A549 (cell line): ENCODE measurements at regions not wholly inside any gene's neighbourhood (a gene's known extent, or its start where the extent isn't known, plus 50 kb on each side); places are given as distances from the start of the nearest gene placed in this dataset.

Experiments used
- ATAC-seq, 2 experiments: fragments of 200-7000 bp in 1 of 2; fragments of >200 bp in 1 of 2; cut with Nextera tagmentation in 1 of 2; cut with Tn5 transposase in 1 of 2; 3 replicates each; pipeline versions ENCODE4 v1.8.0 to v1.9.1; 2018 to 2020; ENCODE audit warnings: mild to moderate bottlenecking in 1 of 2, moderate library complexity in 1 of 2
- CTCF ChIA-PET: fragments of 300-600 bp; sonication (Branson Sonifier 250); formaldehyde crosslinking; extraction: SDS; loops from one replicate; lab custom pipeline; 2021; ENCODE audit warnings: antibody characterized with exemption, inconsistent platforms; lab: Yijun Ruan, JAX
- POLR2A ChIA-PET: fragments of 350-600 bp; formaldehyde crosslinking; extraction: SDS; loops from one replicate; lab custom pipeline; 2021; ENCODE audit warnings: antibody characterized with exemption, inconsistent platforms; lab: Yijun Ruan, JAX
- DNase-seq, 2 experiments: peaks; one replicate each; pipeline versions ENCODE4 v3.0.0 to v3.0.0-alpha.2; 2011 to 2016; ENCODE audit warnings: low read depth in 1 of 2, low spot score in 1 of 2
- FAIRE-seq: peaks from 2 replicates; lab custom pipeline; 2011; peaks lifted over from hg19 to GRCh38; lab: Jason Lieb, UNC
- H3K27ac ChIP-seq, 2 experiments: fragments of >200 bp; sonication (Bioruptor Twin); formaldehyde crosslinking; 3 replicates each; pipeline ENCODE4 v1.5.1; 2016 to 2017
- H3K4me1 ChIP-seq: fragments of >200 bp; sonication (Bioruptor Twin); formaldehyde crosslinking; 3 replicates; pipeline ENCODE4 v1.6.1; 2016
- H3K4me2 ChIP-seq: fragments of >200 bp; sonication (Bioruptor Twin); formaldehyde crosslinking; 3 replicates; pipeline ENCODE4 v1.6.1; 2016
- H3K4me3 ChIP-seq: fragments of >200 bp; sonication (Bioruptor Twin); formaldehyde crosslinking; 3 replicates; pipeline ENCODE4 v1.5.1; 2016
- H3K9me3 ChIP-seq: fragments of >200 bp; sonication (Bioruptor Twin); formaldehyde crosslinking; 3 replicates; pipeline ENCODE4 v1.6.1; 2016
- CEBPB ChIP-seq, 2 experiments: fragments of >200 bp in 1 of 2; sonication (Bioruptor Twin) in 1 of 2; formaldehyde crosslinking in 1 of 2; IDR thresholded peaks; 2 replicates each; pipeline ENCODE4 v1.6.1; 2012 to 2016
- GATA3 ChIP-seq: IDR thresholded peaks from 2 replicates; pipeline ENCODE4 v1.6.1; 2012; ENCODE audit warnings: borderline replicate concordance
- HOXA7 ChIP-seq: fragments of 250-450 bp; sonication (Bioruptor Pico); IDR thresholded peaks from 2 replicates; pipeline ENCODE4 v1.5.0; 2020; ENCODE audit warnings: mild to moderate bottlenecking, moderate library complexity
- JUN ChIP-seq, 2 experiments: fragments of >200 bp; sonication (Bioruptor Twin); formaldehyde crosslinking; IDR thresholded peaks; 2 replicates in 1 of 2; 3 replicates in 1 of 2; pipeline ENCODE4 v1.6.1; 2016 to 2017
- JUNB ChIP-seq: fragments of >200 bp; sonication (Bioruptor Twin); formaldehyde crosslinking; IDR thresholded peaks from 2 replicates; pipeline ENCODE4 v1.6.1; 2016
- KDM1A ChIP-seq: fragments of 200-600 bp; sonication (generic); IDR thresholded peaks from 2 replicates; pipeline ENCODE4 v1.6.1; 2016; ENCODE audit warnings: low read depth, mild to moderate bottlenecking
- MAFK ChIP-seq: fragments of 450-650 bp; IDR thresholded peaks from 2 replicates; pipeline ENCODE4 v1.6.1; 2014; ENCODE audit not compliant: partially characterized antibody
- MYC ChIP-seq: IDR thresholded peaks from 2 replicates; pipeline ENCODE4 v1.6.1; 2012; ENCODE audit warnings: mild to moderate bottlenecking, inconsistent platforms, low read length, improper control_type of control experiment, borderline replicate concordance
- NFE2L2 ChIP-seq: fragments of 150-350 bp; conservative IDR thresholded peaks from 2 replicates; pipeline ENCODE4 v1.6.1; 2014; ENCODE audit warnings: low read length
- NR3C1 ChIP-seq: fragments of >200 bp; sonication (Bioruptor Twin); formaldehyde crosslinking; IDR thresholded peaks from 3 replicates; pipeline ENCODE4 v1.6.1; 2017
- PHF8 ChIP-seq: fragments of 200-600 bp; sonication (generic); IDR thresholded peaks from 2 replicates; pipeline ENCODE4 v1.6.1; 2016; ENCODE audit warnings: low read depth, mild to moderate bottlenecking, antibody characterized with exemption, moderate library complexity, borderline replicate concordance
- POLR2AphosphoS2 ChIP-seq: conservative IDR thresholded peaks from 2 replicates; pipeline ENCODE4 v1.6.1; 2012; ENCODE audit warnings: low read length, improper control_type of control experiment, inconsistent platforms
- RAD21 ChIP-seq, 2 experiments: fragments of >200 bp in 1 of 2; sonication (Bioruptor Twin) in 1 of 2; formaldehyde crosslinking in 1 of 2; IDR thresholded peaks in 1 of 2; conservative IDR thresholded peaks in 1 of 2; 2 replicates in 1 of 2; 3 replicates in 1 of 2; pipeline ENCODE4 v1.6.1; 2012 to 2018; ENCODE audit warnings: inconsistent platforms in 1 of 2
- RCOR1 ChIP-seq: fragments of 150-350 bp; IDR thresholded peaks from 2 replicates; pipeline ENCODE4 v1.6.1; 2014; ENCODE audit warnings: antibody characterized with exemption, low read length, low read depth
- RNF2 ChIP-seq: fragments of 200-600 bp; sonication (generic); IDR thresholded peaks from 2 replicates; pipeline ENCODE4 v1.6.1; 2016; ENCODE audit warnings: low read depth, mild to moderate bottlenecking, antibody characterized with exemption, moderate library complexity, borderline replicate concordance
- ZC3H11A ChIP-seq: fragments of 450-650 bp; IDR thresholded peaks from 2 replicates; pipeline ENCODE4 v1.6.1; 2014; ENCODE audit warnings: antibody characterized with exemption, mild to moderate bottlenecking
- ZFP36 ChIP-seq: fragments of 450-650 bp; IDR thresholded peaks from 2 replicates; pipeline ENCODE4 v1.6.1; 2014; ENCODE audit warnings: borderline replicate concordance; ENCODE audit not compliant: partially characterized antibody
- WGBS: methylation state at CpG from one replicate; pipeline ENCODE4 v1.1.6; 2017; ENCODE audit errors: missing lambda C conversion rate; 5-methylcytosine and 5-hydroxymethylcytosine counted together
- TF ChIP-seq, protein P1 (sequence below): fragments of 250-450 bp; sonication (Bioruptor Pico); IDR thresholded peaks from 2 replicates; pipeline ENCODE4 v1.5.0; 2020; ENCODE audit warnings: low read depth, mild to moderate bottlenecking, moderate library complexity
- TF ChIP-seq, protein P2 (sequence below): fragments of 450-650 bp; IDR thresholded peaks from 2 replicates; pipeline ENCODE4 v1.6.1; 2014; ENCODE audit warnings: antibody characterized with exemption
- TF ChIP-seq, protein P3 (sequence below): IDR thresholded peaks from 2 replicates; pipeline ENCODE4 v1.6.1; 2012
- TF ChIP-seq, protein P4 (sequence below): fragments of 200-600 bp; sonication (generic); IDR thresholded peaks from 2 replicates; pipeline ENCODE4 v1.6.1; 2016; ENCODE audit warnings: antibody characterized with exemption, mild to moderate bottlenecking, moderate library complexity
- TF ChIP-seq, protein P5 (sequence below): fragments of 150-350 bp; IDR thresholded peaks from 2 replicates; pipeline ENCODE4 v1.6.1; 2014; ENCODE audit warnings: low read depth, mild to moderate bottlenecking, low read length
- TF ChIP-seq, protein P6 (sequence below): fragments of 250-450 bp; sonication (Bioruptor Pico); IDR thresholded peaks from 2 replicates; pipeline ENCODE4 v1.5.0; 2021; ENCODE audit warnings: mild to moderate bottlenecking, moderate library complexity, borderline replicate concordance
- TF ChIP-seq, protein P7 (sequence below): fragments of >200 bp; sonication (Bioruptor Twin); formaldehyde crosslinking; IDR thresholded peaks from 3 replicates; pipeline ENCODE4 v1.5.1; 2016

DNA sequence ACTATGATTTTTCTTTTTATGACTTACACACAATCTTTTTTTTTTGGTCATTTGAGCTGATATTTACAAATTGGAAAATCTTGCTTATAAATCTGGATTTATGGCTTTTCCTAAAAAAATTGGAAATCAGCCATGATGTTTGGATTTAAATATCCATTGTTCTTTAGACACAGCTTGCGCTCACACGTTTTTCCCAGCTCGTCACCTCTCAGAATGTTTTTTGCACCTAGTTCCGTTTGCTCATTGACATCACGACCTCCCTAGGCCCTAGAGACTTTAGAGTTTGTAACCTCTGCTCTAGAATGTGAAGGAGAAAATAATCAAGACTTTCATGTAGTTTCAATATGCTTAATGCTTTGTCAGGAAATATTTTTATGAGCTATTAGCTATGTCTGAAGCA is 930.5 kb downstream of the TLE4 start:
- TF ChIP-seq NFE2L2: no peak
- TF ChIP-seq, protein P1, sequence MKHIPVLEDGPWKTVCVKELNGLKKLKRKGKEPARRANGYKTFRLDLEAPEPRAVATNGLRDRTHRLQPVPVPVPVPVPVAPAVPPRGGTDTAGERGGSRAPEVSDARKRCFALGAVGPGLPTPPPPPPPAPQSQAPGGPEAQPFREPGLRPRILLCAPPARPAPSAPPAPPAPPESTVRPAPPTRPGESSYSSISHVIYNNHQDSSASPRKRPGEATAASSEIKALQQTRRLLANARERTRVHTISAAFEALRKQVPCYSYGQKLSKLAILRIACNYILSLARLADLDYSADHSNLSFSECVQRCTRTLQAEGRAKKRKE (CRISPR knock-in tag): no peak
- TF ChIP-seq, protein P2, sequence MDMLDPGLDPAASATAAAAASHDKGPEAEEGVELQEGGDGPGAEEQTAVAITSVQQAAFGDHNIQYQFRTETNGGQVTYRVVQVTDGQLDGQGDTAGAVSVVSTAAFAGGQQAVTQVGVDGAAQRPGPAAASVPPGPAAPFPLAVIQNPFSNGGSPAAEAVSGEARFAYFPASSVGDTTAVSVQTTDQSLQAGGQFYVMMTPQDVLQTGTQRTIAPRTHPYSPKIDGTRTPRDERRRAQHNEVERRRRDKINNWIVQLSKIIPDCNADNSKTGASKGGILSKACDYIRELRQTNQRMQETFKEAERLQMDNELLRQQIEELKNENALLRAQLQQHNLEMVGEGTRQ: no peak
- TF ChIP-seq MAFK: no peak
- TF ChIP-seq, protein P3, sequence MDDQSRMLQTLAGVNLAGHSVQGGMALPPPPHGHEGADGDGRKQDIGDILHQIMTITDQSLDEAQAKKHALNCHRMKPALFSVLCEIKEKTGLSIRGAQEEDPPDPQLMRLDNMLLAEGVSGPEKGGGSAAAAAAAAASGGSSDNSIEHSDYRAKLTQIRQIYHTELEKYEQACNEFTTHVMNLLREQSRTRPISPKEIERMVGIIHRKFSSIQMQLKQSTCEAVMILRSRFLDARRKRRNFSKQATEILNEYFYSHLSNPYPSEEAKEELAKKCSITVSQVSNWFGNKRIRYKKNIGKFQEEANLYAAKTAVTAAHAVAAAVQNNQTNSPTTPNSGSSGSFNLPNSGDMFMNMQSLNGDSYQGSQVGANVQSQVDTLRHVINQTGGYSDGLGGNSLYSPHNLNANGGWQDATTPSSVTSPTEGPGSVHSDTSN: no peak
- TF ChIP-seq MYC: no peak
- TF ChIP-seq GATA3: no peak
- TF ChIP-seq ZFP36: no peak
- TF ChIP-seq, protein P4, sequence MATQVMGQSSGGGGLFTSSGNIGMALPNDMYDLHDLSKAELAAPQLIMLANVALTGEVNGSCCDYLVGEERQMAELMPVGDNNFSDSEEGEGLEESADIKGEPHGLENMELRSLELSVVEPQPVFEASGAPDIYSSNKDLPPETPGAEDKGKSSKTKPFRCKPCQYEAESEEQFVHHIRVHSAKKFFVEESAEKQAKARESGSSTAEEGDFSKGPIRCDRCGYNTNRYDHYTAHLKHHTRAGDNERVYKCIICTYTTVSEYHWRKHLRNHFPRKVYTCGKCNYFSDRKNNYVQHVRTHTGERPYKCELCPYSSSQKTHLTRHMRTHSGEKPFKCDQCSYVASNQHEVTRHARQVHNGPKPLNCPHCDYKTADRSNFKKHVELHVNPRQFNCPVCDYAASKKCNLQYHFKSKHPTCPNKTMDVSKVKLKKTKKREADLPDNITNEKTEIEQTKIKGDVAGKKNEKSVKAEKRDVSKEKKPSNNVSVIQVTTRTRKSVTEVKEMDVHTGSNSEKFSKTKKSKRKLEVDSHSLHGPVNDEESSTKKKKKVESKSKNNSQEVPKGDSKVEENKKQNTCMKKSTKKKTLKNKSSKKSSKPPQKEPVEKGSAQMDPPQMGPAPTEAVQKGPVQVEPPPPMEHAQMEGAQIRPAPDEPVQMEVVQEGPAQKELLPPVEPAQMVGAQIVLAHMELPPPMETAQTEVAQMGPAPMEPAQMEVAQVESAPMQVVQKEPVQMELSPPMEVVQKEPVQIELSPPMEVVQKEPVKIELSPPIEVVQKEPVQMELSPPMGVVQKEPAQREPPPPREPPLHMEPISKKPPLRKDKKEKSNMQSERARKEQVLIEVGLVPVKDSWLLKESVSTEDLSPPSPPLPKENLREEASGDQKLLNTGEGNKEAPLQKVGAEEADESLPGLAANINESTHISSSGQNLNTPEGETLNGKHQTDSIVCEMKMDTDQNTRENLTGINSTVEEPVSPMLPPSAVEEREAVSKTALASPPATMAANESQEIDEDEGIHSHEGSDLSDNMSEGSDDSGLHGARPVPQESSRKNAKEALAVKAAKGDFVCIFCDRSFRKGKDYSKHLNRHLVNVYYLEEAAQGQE: no peak
- TF ChIP-seq PHF8: no peak
- no peak for TF ChIP-seq RCOR1
- no peak for TF ChIP-seq JUN (IDR thresholded peaks at IDR 0.05)
- TF ChIP-seq JUNB: no peak
- no peak for TF ChIP-seq POLR2AphosphoS2
- TF ChIP-seq ZC3H11A: no peak
- TF ChIP-seq CEBPB (IDR thresholded peaks at IDR 0.05): no peak
- WGBS: 53% methylated on average over 5 of the region's 5 CpGs

DNA sequence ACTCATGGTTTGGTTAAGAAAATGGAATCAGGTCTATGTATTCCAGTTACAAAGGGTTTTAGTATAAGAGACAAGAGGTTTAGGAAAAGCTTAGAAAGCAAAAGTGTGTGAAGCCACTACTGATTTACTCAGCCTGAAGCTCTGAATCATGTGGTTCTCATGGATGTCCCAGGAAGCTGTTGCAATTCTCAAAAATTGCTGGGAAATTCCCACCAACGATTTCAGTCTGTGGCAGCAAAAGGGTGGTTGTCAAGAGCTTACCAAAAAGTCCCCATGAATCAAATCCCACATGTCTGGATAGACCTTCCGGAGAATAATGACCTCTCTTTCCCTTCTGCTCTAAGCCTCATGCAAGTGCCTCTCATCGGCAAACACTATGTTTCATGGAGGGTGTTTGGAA is 929.9 kb downstream of the TLE4 start:
- POLR2A ChIA-PET: no interaction called here

More for the DNA sequence above, 930.5 kb downstream of the TLE4 start:
- Histone ChIP-seq H3K9me3 (no peaks in the 10 kb centered on the region), H3K4me3 (no peak overlapping the region), H3K4me2 (no peak overlapping the region), H3K4me1 (no peaks in the 10 kb centered on the region), H3K27ac (no peak overlapping the region)
- ChIA-PET POLR2A (no interaction called here), CTCF (no interaction called here)
- no peak for ATAC-seq
- FAIRE-seq: no peak
- no peak for DNase-seq

More for the DNA sequence above, 929.9 kb downstream of the TLE4 start:
- CTCF ChIA-PET: no interaction called here
- H3K4me2 ChIP-seq: no peak overlapping the region
- H3K4me1 ChIP-seq: no peaks in the 10 kb centered on the region
- H3K27ac ChIP-seq: no peak overlapping the region
- no peaks in the 10 kb centered on the region for H3K9me3 ChIP-seq
- 8% methylated on average over 3 of the region's 3 CpGs for WGBS
- no peak overlapping the region for H3K4me3 ChIP-seq
- FAIRE-seq: no peak
- no peak for DNase-seq
- ATAC-seq: no peak
- TF ChIP-seq, protein P5, sequence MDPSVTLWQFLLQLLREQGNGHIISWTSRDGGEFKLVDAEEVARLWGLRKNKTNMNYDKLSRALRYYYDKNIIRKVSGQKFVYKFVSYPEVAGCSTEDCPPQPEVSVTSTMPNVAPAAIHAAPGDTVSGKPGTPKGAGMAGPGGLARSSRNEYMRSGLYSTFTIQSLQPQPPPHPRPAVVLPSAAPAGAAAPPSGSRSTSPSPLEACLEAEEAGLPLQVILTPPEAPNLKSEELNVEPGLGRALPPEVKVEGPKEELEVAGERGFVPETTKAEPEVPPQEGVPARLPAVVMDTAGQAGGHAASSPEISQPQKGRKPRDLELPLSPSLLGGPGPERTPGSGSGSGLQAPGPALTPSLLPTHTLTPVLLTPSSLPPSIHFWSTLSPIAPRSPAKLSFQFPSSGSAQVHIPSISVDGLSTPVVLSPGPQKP: no peak
- no peak for TF ChIP-seq ZFP36
- TF ChIP-seq RCOR1: no peak
- TF ChIP-seq NR3C1: no peak
- TF ChIP-seq KDM1A: no peak
- TF ChIP-seq, protein P6, sequence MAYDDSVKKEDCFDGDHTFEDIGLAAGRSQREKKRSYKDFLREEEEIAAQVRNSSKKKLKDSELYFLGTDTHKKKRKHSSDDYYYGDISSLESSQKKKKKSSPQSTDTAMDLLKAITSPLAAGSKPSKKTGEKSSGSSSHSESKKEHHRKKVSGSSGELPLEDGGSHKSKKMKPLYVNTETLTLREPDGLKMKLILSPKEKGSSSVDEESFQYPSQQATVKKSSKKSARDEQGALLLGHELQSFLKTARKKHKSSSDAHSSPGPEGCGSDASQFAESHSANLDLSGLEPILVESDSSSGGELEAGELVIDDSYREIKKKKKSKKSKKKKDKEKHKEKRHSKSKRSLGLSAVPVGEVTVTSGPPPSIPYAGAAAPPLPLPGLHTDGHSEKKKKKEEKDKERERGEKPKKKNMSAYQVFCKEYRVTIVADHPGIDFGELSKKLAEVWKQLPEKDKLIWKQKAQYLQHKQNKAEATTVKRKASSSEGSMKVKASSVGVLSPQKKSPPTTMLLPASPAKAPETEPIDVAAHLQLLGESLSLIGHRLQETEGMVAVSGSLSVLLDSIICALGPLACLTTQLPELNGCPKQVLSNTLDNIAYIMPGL (CRISPR knock-in tag): no peak
- no peak for TF ChIP-seq RAD21 (conservative IDR thresholded peaks at IDR 0.05 in 1 of 2, IDR thresholded peaks at IDR 0.05 in 1 of 2)
- no peak for TF ChIP-seq MAFK
- no peak for TF ChIP-seq RNF2
- TF ChIP-seq, protein P7, sequence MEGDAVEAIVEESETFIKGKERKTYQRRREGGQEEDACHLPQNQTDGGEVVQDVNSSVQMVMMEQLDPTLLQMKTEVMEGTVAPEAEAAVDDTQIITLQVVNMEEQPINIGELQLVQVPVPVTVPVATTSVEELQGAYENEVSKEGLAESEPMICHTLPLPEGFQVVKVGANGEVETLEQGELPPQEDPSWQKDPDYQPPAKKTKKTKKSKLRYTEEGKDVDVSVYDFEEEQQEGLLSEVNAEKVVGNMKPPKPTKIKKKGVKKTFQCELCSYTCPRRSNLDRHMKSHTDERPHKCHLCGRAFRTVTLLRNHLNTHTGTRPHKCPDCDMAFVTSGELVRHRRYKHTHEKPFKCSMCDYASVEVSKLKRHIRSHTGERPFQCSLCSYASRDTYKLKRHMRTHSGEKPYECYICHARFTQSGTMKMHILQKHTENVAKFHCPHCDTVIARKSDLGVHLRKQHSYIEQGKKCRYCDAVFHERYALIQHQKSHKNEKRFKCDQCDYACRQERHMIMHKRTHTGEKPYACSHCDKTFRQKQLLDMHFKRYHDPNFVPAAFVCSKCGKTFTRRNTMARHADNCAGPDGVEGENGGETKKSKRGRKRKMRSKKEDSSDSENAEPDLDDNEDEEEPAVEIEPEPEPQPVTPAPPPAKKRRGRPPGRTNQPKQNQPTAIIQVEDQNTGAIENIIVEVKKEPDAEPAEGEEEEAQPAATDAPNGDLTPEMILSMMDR: no peak
- TF ChIP-seq HOXA7 (CRISPR knock-in tag): no peak
